T-helper 22 cell (primary cell): ENCODE measurements at regions not wholly inside any gene's neighbourhood (a gene's known extent, or its start where the extent isn't known, plus 50 kb on each side); places are given as distances from the start of the nearest gene placed in this dataset.

ENCODE experiments used
- DNase-seq: peaks from one replicate; pipeline ENCODE4 v3.0.0-alpha.2; 2020; ENCODE audit warnings: low read depth

DNA sequence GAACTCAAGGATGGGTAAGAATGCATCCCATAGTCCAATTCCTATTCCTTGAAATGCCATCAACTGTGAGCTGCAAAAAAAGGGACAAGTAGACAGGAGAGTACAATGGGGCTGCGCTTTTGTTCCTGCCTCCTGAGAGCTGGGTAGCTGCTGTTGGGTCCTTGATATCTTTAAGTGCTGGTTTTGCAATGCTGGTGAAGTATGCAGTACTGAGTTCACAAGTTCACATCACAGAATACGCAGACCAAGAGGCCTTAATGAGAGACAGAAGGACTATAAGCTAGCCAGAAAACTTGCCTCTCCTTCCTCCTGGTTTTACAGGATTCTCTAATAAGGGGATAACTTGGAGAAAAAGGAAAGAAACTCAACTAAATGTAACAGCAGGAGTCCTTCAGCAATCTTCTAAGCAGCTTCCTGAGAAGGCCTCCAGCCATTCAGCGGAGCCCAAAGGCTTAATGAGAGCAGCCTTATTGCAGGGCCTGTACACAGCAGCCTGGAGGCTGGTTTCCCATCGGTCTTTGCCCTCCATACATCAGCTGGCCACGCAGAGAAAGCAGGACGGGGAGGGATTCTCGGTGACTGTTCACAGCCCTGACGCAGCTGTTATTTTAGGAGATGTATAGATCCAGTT lies 293.1 kb downstream of the CDCA7 start:
- no peak for DNase-seq

DNA sequence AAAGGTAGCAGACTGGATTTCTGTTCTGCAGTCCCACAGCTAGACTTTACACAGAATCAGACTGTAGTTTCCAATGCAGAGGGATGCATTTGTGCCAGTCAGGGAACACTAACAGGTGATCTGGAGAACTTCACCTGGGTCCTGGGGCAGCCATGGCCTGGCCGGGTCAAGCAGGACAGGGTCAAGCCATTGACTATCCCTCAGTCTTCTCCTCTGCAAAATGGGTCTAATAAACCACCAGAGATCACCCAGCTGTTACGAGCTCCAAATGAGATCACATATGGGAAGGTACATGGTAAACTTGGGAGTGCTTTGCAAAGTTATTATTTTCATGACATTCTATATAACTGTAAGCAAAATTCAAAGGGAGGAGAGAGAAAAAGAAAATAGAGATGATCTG lies 294.1 kb downstream of the CDCA7 start:
- DNase-seq: no peak

DNA sequence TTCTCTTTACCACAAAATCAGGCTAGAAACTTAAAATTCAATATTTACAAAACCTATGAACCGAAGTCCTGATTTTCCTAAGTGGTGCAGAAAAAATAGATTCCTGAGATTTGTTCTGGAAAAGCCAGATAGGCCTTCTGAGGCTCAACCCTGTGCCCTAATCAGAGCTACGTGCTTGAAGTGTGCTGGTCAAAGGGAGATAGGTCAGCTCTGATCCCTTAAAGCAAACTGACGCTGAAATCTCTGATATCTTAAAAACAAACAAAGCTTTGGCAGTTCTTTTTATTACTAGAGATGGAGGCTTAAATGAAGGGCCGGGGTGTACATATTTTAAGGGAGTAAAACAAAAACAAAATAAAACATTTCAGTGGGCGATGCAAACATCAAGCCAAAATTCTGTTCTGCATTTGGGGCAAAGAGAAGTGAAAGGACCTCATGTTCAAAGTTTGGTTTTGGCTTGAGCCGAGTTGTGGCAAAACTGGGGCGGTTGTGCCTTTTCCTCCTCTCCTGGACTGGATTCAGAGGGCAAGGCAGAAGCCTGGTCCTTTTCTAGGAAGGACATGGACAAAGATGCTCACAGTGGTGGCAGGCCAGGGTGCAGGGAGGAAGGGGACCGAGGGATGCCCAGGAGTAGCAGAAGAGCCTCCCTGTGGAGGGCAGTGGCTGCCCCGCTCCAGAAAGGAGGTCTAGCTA lies 295.0 kb downstream of the CDCA7 start:
- no peak for DNase-seq

DNA sequence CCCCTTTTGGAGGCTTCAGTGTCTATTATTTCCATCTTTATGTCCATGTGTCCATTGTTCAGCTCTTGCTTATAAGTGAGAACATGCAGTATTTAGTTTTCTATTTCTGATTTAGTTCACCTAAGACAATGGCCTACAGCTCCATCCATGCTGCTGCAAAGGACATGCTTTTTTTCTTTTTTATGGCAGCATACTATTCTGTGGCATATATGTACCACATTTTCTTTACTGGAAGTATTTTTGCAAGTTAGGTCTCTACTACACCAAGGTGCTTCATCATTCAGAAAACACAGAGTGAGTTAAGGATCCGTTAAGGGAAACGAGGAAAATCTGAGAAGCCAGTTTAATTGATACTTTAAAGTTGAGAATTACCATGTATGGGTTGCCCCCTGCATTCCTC lies 297.2 kb downstream of the CDCA7 start:
- DNase-seq: no peak

DNA sequence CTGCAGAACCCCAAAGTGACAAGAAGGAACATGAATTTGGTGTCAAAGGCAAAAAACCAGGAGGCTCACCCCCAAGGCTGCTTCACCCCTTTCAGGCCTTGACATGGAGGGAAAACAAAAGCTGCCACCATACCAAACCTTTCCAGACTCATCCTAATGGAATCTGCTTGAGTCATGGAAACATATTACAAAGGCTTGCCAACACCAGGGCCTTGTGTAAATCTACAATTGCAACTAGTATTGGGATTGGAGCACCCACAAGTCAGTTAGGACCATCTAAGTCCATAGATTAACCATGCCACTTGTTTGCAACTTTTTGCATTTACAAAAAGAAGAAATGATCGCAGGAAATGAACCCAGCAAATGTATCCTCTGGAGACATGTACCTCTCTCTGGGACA lies 297.6 kb downstream of the CDCA7 start:
- no peak for DNase-seq

DNA sequence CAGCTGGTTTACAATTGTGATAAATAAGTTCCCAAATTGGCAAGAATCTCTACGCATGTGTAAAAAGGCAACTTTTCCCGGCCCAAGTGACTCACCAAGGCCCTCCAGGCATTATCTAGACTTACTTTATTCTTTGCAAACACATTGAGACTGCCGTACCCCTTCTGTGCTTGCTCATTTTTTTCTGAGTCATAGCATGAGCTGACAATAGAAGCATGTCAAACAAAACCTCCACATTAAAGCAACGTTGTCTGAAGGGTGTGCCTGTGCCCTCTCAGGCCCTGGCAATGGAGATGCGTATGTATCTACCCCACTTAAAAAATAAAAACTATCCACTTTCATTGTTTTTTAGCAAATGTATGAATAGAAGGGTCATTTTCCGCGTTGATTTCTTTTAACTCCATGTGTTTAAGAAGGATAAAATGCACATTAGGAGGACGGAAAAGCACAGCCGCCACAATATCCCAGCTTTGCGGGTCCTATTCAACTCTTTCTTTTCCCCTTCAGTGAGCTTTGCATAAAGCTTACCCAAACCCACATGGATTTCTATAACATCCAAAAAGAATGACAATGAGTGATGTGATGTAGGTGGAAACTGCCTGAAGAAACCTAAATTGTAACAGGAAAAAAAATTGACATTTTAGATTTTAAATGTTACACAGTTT lies 298.2 kb downstream of the CDCA7 start:
- no peak for DNase-seq

DNA sequence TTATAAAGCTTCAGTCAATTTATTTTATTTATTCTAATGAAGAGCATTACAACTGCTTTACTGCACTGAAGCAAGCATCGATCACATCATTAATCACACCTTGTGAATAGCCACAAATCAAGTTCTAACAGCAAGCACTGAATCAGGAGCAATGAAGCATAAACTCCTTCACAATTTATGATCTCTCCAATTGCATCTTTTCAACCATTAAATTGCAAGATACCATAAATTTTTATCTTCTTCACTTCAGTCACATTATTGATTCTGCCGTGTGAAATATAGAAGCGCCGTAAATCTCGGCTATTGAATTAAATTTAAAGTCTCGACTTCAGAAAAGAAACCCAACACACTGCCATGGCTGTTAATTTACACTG lies 298.7 kb downstream of the CDCA7 start:
- DNase-seq: no peak

DNA sequence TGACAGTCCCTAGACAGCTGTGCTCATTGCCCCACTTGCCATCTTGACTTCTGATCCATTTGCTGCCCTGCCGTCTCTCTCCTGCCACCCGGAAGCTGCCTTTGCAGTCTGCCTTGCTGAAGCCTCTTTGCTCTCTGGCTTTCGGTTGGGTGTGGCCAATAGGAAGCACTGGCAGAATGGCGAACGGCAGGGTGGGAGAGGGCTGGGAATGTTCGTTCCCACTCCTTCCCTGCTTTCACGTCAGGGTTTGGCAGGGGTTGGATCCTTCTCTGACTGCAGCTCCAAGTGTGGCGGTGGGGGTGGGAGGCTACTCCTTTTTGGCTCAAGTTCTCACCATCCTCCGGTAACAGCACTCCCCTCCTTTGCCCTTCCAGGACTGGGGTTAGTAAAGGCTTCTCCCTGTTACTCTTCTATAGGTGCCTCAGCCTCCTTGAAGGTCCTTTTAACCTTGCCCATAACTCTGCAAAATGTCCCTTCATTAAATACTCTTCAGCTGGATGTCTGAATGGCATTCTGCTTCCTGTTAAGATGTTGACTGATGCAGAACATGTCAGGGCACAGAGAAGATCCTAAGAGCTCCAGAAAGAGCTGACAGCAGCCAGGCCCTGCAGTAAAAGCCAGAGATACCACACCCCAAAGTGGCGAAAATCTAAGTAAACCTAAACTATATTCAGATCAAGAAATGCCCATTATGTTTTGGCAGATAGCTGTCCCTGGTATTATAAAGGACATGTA lies 299.7 kb downstream of the CDCA7 start:
- DNase-seq: no peak

DNA sequence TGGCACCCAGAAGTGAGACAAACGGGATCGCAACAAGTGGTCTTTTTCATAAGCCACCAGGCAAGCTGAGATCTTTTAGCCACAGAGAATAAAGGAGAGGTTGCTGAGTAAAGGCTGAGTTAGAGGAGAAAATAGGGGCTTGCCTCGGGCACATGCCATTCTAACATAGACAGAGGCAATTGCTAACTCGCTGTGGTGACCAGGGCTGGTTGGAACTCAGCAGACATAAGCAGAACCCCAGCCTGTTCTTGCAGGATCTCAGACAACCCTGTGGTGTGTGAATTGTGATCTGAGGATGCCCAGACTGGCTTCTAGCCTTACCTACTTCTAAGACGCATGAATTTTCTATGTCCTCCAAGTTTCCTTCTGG lies 300.2 kb downstream of the CDCA7 start:
- no peak for DNase-seq

DNA sequence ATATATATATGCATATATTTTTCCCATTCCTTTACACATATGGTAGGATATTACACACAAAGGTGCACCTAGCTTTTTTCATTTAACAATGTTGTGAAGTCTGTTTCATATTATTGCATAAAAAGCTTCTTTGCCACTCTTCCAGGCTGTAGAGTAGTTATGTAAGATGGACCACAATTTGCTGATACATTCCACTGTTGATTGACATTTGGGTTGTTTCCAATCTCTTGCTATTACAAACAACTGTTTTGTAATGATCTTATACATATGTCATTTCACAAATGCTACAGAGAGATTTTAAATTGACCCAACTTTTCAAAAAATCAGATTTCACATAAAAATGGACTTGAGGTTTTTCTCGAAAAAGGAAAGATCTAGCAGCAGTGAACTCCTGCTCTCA lies 301.4 kb downstream of the CDCA7 start:
- DNase-seq: no peak

DNA sequence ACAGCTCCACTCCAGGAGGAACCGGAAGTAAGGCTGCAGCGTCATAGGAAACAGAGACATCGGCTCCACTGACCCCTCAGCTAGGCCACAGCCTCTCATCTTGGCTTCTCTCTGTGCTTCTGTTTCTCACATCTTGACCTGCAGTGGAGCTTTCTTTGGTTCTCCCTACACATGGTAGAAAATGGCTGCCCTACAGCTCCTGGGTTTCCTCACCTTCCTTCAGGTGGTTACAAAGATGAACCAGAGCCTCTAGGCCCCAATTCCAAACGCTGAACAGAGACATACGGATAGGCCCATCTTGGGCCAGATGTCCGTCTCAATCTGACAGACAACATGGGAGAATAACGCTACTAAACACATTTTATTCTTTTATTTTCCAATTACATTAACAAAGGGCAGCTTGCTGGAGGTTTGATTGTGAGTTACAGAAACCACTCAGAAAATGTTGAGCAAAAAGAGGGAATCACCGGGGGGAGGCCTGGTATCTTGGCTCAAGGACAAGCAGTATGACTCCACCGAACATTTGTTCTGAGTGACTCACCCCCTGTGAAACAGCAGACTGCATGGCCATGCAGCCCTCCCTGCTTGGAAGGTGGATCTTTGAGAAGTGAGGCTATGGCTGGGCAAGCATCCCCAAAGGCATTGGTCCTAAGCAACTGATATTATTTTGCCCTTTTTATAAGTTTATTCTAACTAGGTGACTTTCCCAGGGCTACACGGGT lies 303.5 kb downstream of the CDCA7 start:
- DNase-seq: no peak

DNA sequence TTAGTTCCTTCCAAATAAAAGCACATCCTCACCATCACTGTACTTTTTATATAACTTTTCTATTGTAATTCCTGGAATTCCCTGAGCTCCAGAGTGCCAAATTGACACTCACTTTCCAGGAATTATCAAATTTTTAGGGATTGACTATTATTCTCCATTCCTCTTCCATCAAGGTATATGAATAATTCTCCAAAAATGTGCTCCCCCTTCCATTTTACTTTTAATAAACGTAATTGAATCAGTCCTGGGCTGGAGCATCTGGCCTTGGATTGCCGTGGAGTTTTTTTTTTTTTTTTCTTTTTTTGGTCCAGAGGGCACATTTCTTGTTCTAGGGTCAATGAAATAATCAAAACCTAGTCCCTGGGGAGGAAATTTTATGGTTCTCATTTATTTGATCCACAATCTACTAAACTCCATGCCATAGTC lies 304.3 kb downstream of the CDCA7 start:
- no peak for DNase-seq

DNA sequence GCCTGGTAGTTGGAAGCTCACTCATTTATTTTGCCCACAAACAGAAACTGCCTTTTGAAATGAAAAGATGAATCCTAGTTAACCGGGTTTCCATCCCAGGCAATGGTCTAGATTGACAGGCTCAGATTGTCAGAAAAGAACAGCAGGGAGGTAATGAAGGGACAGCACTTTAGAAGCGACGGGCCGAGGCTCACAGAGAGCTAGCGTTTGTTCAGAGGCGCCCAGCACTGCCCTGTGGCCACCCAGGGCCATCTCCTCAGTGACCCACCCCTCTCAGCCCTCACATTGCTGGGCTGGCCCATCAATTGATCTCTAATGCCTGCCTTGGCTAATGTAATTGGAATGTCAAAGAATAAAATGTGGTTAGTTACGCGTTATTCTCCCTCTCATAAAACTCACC lies 304.8 kb downstream of the CDCA7 start:
- DNase-seq: no peak

DNA sequence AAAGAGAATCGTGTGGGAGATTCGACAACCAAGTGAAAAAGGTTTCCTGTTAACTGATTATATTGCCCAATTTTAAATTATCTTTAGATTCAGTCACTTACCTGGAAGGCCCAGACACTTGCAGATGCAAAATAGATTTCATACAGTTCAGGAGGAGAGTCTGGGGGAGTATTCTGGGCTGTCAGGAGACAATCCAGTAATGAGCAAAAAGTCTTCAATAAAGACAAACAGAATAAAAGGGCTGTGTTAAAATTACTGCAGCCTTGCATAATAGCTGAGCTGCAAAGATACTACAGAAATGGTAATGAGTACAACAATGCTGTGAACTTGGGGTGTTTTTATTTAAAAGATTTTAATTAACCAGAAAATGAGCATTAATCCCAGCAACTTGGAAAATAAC lies 303.6 kb downstream of the SP3 start:
- no peak for DNase-seq

DNA sequence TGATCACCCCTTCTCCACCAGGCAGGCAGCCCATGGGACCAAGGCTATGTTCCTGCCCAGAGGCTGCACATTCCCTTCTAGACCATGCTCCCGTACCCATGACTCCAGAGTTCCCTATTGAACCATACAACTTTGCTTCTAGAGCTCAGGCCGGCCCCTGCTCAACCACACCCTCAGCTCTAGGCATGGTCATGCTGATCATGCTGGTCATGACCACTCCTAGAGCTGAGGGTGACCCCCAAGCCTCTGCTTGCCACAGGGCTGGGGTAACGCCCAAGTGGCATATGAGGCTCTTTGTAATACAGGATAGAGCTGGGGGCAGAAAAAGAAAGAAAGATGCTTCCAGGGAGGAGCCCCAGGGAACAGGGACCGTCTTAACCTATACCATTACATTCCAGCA lies 301.8 kb downstream of the SP3 start:
- DNase-seq: no peak

DNA sequence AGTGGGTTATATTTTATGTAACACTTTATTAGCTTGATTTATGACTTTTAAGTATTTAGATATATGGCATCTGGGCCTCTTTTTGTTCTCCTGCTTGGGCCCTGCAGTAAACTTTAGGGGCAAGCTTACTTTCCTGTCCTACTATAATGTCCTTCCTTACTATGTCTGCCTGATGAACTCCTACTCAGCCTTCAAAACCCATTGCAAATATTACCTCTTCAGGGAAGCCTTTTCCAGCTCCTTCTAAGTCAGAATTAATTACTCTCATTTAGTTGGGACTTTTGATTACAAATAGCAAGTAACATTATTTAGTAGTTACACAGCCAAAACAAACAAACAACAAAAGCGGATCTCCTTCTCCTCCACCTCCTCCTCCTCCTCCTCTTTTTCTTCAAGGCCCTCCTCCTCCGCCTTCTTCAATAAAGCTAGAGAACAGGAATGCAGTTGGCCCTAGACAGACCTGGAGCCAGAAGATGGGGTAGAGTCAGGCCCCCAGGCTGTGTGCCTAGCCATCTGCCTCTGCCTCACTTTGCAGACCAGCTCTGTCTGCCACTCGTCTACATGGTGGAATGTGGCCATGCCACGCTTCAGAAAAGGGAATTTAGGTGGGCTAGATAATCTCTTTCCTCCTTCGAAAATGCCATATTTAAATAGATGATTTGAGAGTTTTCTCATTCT lies 301.2 kb downstream of the SP3 start:
- DNase-seq: no peak

DNA sequence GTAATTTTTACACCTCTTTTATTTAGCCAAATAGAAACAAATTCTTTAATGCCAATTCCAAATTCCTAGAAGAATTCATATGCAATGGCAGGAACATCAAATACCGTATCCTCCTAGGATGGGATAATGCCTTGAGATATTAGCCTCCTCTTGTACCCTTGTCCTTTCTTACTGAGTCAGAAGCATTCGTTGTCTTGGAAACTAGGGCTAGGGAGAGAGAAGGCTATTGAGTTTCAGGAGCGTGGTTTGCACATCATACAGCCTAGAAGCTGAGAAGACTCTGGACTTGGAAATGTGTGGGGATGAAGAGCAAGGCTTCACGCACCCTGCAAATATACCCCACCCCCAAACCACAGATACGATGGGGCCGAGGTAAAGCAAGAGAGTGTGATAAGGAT lies 300.7 kb downstream of the SP3 start:
- no peak for DNase-seq

DNA sequence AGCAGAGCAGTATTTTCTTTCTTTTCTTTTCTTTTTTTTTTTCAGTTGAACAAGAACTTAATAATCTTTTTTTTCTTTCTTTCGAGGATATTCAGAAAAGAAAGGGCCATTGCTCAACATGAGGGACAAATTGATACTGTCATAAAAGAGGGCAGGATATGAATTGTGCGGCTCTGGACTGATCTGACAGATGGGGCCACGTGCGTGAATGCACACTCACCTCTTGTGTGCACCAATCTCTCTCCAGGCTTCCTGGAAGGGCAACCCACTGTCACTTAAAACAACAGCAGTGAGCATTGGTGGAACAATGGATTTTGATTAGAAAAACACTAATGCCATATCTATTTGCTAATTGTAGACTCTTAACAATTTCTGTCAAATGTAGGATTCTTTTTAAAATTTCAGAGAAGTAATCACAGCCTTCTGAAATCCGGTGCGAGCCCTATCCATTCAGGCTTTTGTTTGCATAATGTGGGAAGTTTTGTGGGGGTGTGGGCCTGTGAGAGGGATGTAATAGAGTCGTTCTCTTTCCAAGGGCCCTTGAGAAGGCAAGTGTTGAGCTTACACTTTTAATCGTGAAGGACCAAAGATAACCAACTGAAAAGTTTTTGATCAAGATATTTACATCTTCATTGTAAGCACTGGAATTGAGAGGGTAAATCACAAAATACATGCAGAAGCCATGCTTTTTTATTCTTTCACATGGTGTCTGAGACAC lies 298.8 kb downstream of the SP3 start:
- no peak for DNase-seq

DNA sequence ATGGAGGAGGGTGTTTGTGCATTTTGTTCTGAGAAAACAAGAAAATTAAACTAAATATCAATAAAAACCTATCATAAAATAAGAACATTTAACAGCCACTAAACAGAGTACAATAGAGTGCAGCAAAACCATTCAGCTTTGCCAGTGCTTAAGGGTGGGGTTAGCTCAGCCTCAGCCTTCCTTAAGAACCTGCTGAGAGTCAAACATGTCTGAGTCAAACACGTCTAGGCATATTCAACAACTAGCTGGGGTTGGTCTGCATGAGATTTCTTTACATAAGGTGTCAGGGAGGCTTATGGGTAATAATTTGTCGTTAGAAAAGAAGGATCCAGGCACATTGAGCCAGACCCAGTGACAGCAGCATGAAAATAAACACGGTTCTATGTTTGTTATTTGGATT lies 298.2 kb downstream of the SP3 start:
- no peak for DNase-seq

DNA sequence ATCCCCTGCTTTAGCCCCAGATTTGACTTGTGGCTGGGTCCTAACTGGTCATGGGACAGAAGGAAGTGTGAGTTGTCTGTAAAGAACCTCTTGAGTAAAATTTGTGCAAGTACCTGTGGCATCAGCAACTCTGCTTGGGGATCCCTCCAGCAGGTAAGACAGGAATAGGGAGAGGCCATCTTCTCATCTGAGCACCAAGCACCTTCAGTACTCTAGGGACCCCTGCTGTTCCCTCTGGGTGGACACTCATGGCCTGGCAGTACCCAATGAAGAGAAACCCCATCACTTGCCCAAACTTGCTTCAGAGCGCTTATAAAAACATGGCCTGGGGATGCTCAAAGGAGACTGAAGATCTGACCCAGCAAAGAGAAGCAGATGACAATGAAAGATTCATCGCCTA lies 297.8 kb downstream of the SP3 start:
- DNase-seq: no peak

DNA sequence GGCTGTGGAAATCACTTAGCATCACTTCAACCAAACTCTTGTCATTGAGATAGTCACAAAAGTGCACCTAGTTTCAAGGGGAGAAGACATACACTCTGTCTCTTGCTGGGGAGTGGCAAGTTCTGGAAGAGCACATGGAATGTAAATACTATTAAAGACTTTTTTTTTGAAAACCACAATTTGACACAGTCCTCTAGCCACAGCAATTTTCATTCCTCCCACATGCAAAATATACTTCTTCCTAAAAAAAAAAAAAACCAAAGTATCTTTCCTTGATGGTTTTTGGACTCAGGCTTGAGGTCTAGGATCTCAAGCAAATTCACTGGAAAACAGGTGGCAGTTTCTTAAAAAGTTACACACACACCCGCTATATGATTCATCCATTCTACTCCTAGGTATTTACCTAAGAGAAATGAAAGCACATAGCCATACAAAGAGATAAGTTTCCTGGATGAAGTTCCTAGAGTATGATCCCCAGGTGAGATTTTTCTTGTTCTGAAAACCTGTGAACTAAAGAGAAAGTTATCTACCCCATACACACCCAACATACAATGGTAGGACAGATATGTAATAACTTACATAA lies 295.8 kb downstream of the SP3 start:
- no peak for DNase-seq
